HEK293T (cell line): ENCODE measurements at regions not wholly inside any gene's neighbourhood (a gene's known extent, or its start where the extent isn't known, plus 50 kb on each side); places are given as distances from the start of the nearest gene placed in this dataset.
"Not testable (repeated sequence)": the region's sequence is repeated elsewhere in the genome, so short reads cannot be mapped to it uniquely, and the experiment has no call there.

ENCODE experiments used
- CTCF ChIA-PET: fragments of 350-600 bp; formaldehyde crosslinking; extraction: SDS; loops from one replicate; lab custom pipeline; 2021; ENCODE audit warnings: antibody characterized with exemption, inconsistent platforms; lab: Yijun Ruan, JAX
- POLR2A ChIA-PET: fragments of 350-600 bp; formaldehyde crosslinking; extraction: SDS; loops from one replicate; lab custom pipeline; 2020; ENCODE audit warnings: antibody characterized with exemption, inconsistent platforms; lab: Yijun Ruan, JAX
- DNase-seq: peaks from one replicate; pipeline ENCODE4 v3.0.0; 2012; ENCODE audit warnings: mixed read lengths; ENCODE audit errors: extremely low spot score
- ARNT ChIP-seq: fragments of 450-650 bp; IDR thresholded peaks from 2 replicates; pipeline ENCODE4 v1.6.1; 2017; ENCODE audit warnings: mild to moderate bottlenecking
- BHLHE40 ChIP-seq: fragments of 450-650 bp; IDR thresholded peaks from 2 replicates; pipeline ENCODE4 v1.6.1; 2016; ENCODE audit warnings: mild to moderate bottlenecking, moderate library complexity, borderline replicate concordance
- CTBP1 ChIP-seq: fragments of 450-650 bp; IDR thresholded peaks from 2 replicates; pipeline ENCODE4 v1.6.1; 2016; ENCODE audit warnings: borderline replicate concordance
- ELF4 ChIP-seq: fragments of 450-650 bp; IDR thresholded peaks from 2 replicates; pipeline ENCODE4 v1.6.1; 2017; ENCODE audit warnings: antibody characterized with exemption
- FOXA1 ChIP-seq: fragments of 450-650 bp; IDR thresholded peaks from 2 replicates; pipeline ENCODE4 v1.6.1; 2016; ENCODE audit warnings: mild to moderate bottlenecking
- FOXK2 ChIP-seq: fragments of 450-650 bp; IDR thresholded peaks from 2 replicates; pipeline ENCODE4 v1.6.1; 2016; ENCODE audit warnings: mild to moderate bottlenecking
- FOXM1 ChIP-seq: fragments of 450-650 bp; IDR thresholded peaks from 2 replicates; pipeline ENCODE4 v1.6.1; 2017; ENCODE audit warnings: mild to moderate bottlenecking, borderline replicate concordance
- HDGF ChIP-seq: fragments of 450-650 bp; IDR thresholded peaks from 2 replicates; pipeline ENCODE4 v1.6.1; 2017; ENCODE audit warnings: antibody characterized with exemption, borderline replicate concordance
- L3MBTL2 ChIP-seq: fragments of 450-650 bp; conservative IDR thresholded peaks from 2 replicates; pipeline ENCODE4 v1.6.1; 2016; ENCODE audit warnings: mild to moderate bottlenecking
- LEF1 ChIP-seq: fragments of 450-650 bp; IDR thresholded peaks from 2 replicates; pipeline ENCODE4 v1.6.1; 2017; ENCODE audit warnings: mild to moderate bottlenecking, borderline replicate concordance
- NFRKB ChIP-seq: fragments of 450-650 bp; IDR thresholded peaks from 2 replicates; pipeline ENCODE4 v1.6.1; 2016; ENCODE audit warnings: mild to moderate bottlenecking, moderate library complexity
- PKNOX1 ChIP-seq: fragments of 450-650 bp; IDR thresholded peaks from 2 replicates; pipeline ENCODE4 v1.6.1; 2016
- SP1 ChIP-seq: fragments of 450-650 bp; IDR thresholded peaks from 2 replicates; pipeline ENCODE4 v1.6.1; 2017
- SUZ12 ChIP-seq: fragments of 450-650 bp; IDR thresholded peaks from 2 replicates; pipeline ENCODE4 v1.6.1; 2016; ENCODE audit warnings: mild to moderate bottlenecking
- TARDBP ChIP-seq: fragments of 450-650 bp; IDR thresholded peaks from 2 replicates; pipeline ENCODE4 v1.6.1; 2016
- ZNF384 ChIP-seq: fragments of 450-650 bp; IDR thresholded peaks from 2 replicates; pipeline ENCODE4 v1.6.1; 2016

- ChIA-PET CTCF (no interaction called here), POLR2A (no interaction called here)
- TF ChIP-seq FOXA1, result no peak
- TF ChIP-seq FOXK2, result no peak
- TF ChIP-seq CTBP1, result no peak
- no peak for TF ChIP-seq FOXM1
- no peak for TF ChIP-seq SP1
- no peak for TF ChIP-seq HDGF
- TF ChIP-seq PKNOX1, result no peak
- no peak for TF ChIP-seq TARDBP
- no peak for TF ChIP-seq BHLHE40
- no peak for TF ChIP-seq ZNF384
- no peak for TF ChIP-seq NFRKB
- TF ChIP-seq SUZ12, result no peak
- TF ChIP-seq LEF1, result no peak
- no peak for DNase-seq
Observed at GRCh38 chr12:125336246-125336645, 271.0 kb downstream of the AACS start.

- DNase-seq, result peak; percentile 10
- no peak for TF ChIP-seq FOXK2
- no peak for TF ChIP-seq FOXA1
- no peak for TF ChIP-seq ZNF384
- no peak for TF ChIP-seq CTBP1
- TF ChIP-seq LEF1, result no peak
- no peak for TF ChIP-seq FOXM1
- no peak for TF ChIP-seq BHLHE40
- no peak for TF ChIP-seq SP1
- TF ChIP-seq L3MBTL2, result no peak
- TF ChIP-seq NFRKB, result no peak
- no peak for TF ChIP-seq HDGF
- no peak for TF ChIP-seq TARDBP
- TF ChIP-seq PKNOX1, result no peak
- TF ChIP-seq ELF4, result no peak
- TF ChIP-seq SUZ12, result no peak
- POLR2A ChIA-PET, result no interaction called here
- CTCF ChIA-PET, result no interaction called here
Observed at GRCh38 chr12:125340791-125341190, 275.6 kb downstream of the AACS start.

GRCh38 chr12:125341422-125341821 lies 276.2 kb downstream of the AACS start:
- DNase-seq, result no peak
- ChIA-PET POLR2A (no interaction called here), CTCF (no interaction called here)
- TF ChIP-seq TARDBP (no peak), ELF4 (no peak), FOXK2 (no peak), ARNT (no peak), SUZ12 (no peak), PKNOX1 (no peak), L3MBTL2 (no peak), NFRKB (no peak), SP1 (no peak), ZNF384 (no peak), FOXM1 (no peak), LEF1 (no peak), BHLHE40 (no peak), HDGF (no peak), CTBP1 (no peak), FOXA1 (no peak)

GRCh38 chr12:125343649-125344048 lies 278.4 kb downstream of the AACS start:
- ChIA-PET POLR2A (no interaction called here), CTCF (interaction anchor here (1.0 to 2.8 kb wide), 2 partner anchors 10 to 13 kb away, joined by 4 to 11 read pairs; no protein-coding TSS in a partner anchor)
- TF ChIP-seq FOXA1 (no peak), SP1 (no peak), TARDBP (no peak), ELF4 (no peak), FOXK2 (no peak), CTBP1 (no peak), ZNF384 (no peak), ARNT (no peak), FOXM1 (no peak)
- no peak for DNase-seq

GRCh38 chr12:125346362-125346761 lies 281.1 kb downstream of the AACS start:
- POLR2A ChIA-PET, result no interaction called here
- CTCF ChIA-PET, result no interaction called here
- no peak for DNase-seq
- no peak for TF ChIP-seq FOXM1
- no peak for TF ChIP-seq FOXA1
- no peak for TF ChIP-seq NFRKB
- no peak for TF ChIP-seq BHLHE40
- no peak for TF ChIP-seq LEF1
- TF ChIP-seq ELF4, result no peak
- TF ChIP-seq ARNT, result no peak
- TF ChIP-seq PKNOX1, result no peak
- TF ChIP-seq SUZ12, result no peak
- no peak for TF ChIP-seq TARDBP
- TF ChIP-seq CTBP1, result no peak

GRCh38 chr12:125351788-125352187 lies 286.6 kb downstream of the AACS start:
- no peak for DNase-seq
- ChIA-PET CTCF (no interaction called here), POLR2A (no interaction called here)
- no peak for TF ChIP-seq ZNF384
- no peak for TF ChIP-seq TARDBP
- no peak for TF ChIP-seq PKNOX1
- TF ChIP-seq SUZ12, result no peak
- no peak for TF ChIP-seq NFRKB
- no peak for TF ChIP-seq FOXK2
- TF ChIP-seq HDGF, result no peak
- no peak for TF ChIP-seq SP1
- TF ChIP-seq BHLHE40, result no peak
- TF ChIP-seq FOXM1, result no peak
- TF ChIP-seq ELF4, result no peak

GRCh38 chr12:125353002-125353401 lies 287.8 kb downstream of the AACS start:
- POLR2A ChIA-PET, DNase-seq: not testable (repeated sequence)
- CTCF ChIA-PET, result interaction anchor here (1.4 kb wide), 1 partner anchor 22 kb away, joined by 4 read pairs; no protein-coding TSS in a partner anchor
